Chondrocyte (in vitro differentiated cells): ENCODE measurements at regions not wholly inside any gene's neighbourhood (a gene's known extent, or its start where the extent isn't known, plus 50 kb on each side); places are given as distances from the start of the nearest gene placed in this dataset.
"Not testable (repeated sequence)": the region's sequence is repeated elsewhere in the genome, so short reads cannot be mapped to it uniquely, and the experiment has no call there.

Experiments used
- DNase-seq: peaks from one replicate; pipeline ENCODE4 v3.0.0; 2021; ENCODE audit warnings: mixed read lengths, low spot score
- H3K27ac Mint-ChIP-seq: one replicate; pipeline ENCODE4 v1.8.0; 2021; ENCODE audit warnings: mild to moderate bottlenecking, moderate library complexity, mixed read lengths; ENCODE audit not compliant: unreplicated experiment
- H3K27me3 Mint-ChIP-seq: 2 replicates; pipeline ENCODE4 v1.8.0; 2021; ENCODE audit warnings: low read depth, mixed read lengths
- H3K36me3 Mint-ChIP-seq: 2 replicates; pipeline ENCODE4 v1.8.0; 2021; ENCODE audit warnings: low read depth, mixed read lengths
- H3K4me1 Mint-ChIP-seq: 2 replicates; pipeline ENCODE4 v1.8.0; 2021; ENCODE audit warnings: low read depth, mild to moderate bottlenecking, mixed read lengths
- H3K4me3 Mint-ChIP-seq: one replicate; pipeline ENCODE4 v1.8.0; 2021; ENCODE audit warnings: mild to moderate bottlenecking, moderate library complexity, mixed read lengths; ENCODE audit not compliant: unreplicated experiment
- H3K9me3 Mint-ChIP-seq: 2 replicates; pipeline ENCODE4 v1.8.0; 2021; ENCODE audit warnings: low read depth, mixed read lengths
- TF ChIP-seq, protein P1 (sequence below): fragments of 200-600 bp; sonication (generic); IDR thresholded peaks from 2 replicates; pipeline ENCODE4 v1.5.0; 2021; ENCODE audit warnings: antibody characterized with exemption, mild to moderate bottlenecking, moderate library complexity

DNA sequence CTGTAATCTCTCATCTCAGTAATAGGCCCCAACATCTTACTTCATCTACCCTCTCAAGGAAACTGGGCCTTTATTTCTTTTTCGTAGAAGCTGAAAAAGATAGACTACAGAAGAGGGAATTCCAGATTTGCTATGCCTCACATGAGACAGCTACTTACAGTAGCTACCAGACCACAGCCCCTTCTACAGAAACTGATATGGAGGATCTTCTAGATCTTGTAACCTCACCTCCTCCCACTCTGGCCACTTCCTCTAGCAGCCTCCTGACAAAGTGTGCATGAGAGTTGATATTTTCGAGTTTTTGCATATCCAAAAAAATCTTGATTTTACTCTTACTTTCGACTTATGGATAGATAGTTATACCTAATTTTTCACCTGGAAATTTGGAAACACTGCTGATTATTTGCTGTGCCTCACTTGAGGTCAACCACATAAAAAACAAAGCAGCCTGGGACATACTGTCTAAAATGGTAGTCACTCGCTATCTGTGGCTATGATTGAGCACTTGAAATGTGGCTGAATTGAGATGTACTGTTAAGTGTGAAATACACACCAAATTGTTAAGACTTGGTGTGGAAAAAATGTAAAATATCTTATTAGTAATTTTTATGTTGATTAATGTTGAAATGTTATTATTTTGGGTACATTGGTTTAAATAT is 86.3 kb upstream of the NID2 start:
- no peak for DNase-seq
- H3K9me3 Mint-ChIP-seq, result peaks cover 11% of the 10 kb centered on the region
- no peaks in the 10 kb centered on the region for H3K4me1 Mint-ChIP-seq
- H3K27me3 Mint-ChIP-seq, result peaks cover 20% of the 10 kb centered on the region
- H3K27ac Mint-ChIP-seq, result no peak overlapping the region
- TF ChIP-seq, protein P1, sequence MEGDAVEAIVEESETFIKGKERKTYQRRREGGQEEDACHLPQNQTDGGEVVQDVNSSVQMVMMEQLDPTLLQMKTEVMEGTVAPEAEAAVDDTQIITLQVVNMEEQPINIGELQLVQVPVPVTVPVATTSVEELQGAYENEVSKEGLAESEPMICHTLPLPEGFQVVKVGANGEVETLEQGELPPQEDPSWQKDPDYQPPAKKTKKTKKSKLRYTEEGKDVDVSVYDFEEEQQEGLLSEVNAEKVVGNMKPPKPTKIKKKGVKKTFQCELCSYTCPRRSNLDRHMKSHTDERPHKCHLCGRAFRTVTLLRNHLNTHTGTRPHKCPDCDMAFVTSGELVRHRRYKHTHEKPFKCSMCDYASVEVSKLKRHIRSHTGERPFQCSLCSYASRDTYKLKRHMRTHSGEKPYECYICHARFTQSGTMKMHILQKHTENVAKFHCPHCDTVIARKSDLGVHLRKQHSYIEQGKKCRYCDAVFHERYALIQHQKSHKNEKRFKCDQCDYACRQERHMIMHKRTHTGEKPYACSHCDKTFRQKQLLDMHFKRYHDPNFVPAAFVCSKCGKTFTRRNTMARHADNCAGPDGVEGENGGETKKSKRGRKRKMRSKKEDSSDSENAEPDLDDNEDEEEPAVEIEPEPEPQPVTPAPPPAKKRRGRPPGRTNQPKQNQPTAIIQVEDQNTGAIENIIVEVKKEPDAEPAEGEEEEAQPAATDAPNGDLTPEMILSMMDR, result no peak
- no peak overlapping the region for H3K4me3 Mint-ChIP-seq
- H3K36me3 Mint-ChIP-seq, result peaks cover 2% of the 10 kb centered on the region

DNA sequence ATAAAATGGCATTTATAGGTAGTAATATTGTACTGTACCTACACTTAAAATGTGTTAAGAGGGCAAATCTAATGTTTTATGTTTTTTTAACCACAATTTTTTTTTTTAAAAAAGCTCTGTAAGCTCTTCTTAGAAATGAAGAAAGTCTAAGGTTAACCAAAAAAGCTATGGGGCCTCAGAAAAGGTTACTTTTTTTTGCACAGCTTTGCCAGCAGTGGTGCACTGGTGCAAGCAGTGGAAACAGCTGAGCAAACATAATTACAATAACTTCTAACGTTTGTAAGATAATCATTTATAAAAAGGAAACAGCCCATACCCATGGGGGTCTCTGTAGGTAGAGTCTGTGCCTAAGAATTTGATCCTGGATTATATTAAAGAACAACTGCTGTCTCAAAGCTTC is 85.1 kb upstream of the NID2 start:
- TF ChIP-seq, protein P1, result no peak
- Mint-ChIP-seq H3K9me3 (peaks cover 7% of the 10 kb centered on the region), H3K27ac (no peak overlapping the region), H3K4me1 (no peaks in the 10 kb centered on the region), H3K27me3 (peaks cover 26% of the 10 kb centered on the region), H3K36me3 (peaks cover 4% of the 10 kb centered on the region), H3K4me3 (no peak overlapping the region)
- DNase-seq, result no peak

- TF ChIP-seq, protein P1, result no peak
- Mint-ChIP-seq H3K4me1 (no peaks in the 10 kb centered on the region), H3K36me3 (peaks cover 5% of the 10 kb centered on the region), H3K27ac (no peak overlapping the region), H3K27me3 (peaks cover 36% of the 10 kb centered on the region), H3K4me3 (no peak overlapping the region), H3K9me3 (peaks cover 6% of the 10 kb centered on the region)
- DNase-seq, result no peak
Observed at GRCh38 chr14:52150162-52150561, 81.3 kb upstream of the NID2 start.

DNA sequence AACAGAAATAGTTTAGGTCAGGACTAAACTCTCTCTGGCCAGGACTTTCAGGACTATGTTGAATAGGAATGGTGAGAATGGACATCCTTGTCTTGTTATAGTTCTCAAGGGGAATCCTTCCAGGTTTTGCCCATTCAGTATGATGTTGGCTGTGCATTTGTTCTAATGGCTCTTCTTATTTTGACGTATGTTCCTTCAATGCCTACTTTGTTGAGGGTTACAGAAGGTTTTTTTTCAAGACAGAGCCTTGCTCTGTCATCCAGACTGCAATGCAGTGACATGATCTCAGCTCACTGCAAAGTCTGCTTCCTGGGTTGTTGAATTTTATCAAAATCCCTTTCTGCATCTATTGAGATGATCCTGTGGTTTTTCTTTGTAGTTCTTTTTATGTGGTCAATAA is 79.5 kb upstream of the NID2 start:
- Mint-ChIP-seq H3K27ac (no peak overlapping the region), H3K27me3 (peaks cover 37% of the 10 kb centered on the region), H3K9me3 (peaks cover 6% of the 10 kb centered on the region), H3K36me3 (peaks cover 5% of the 10 kb centered on the region), H3K4me1 (no peaks in the 10 kb centered on the region), H3K4me3 (no peak overlapping the region)
- no peak for DNase-seq
- TF ChIP-seq, protein P1, result no peak

GRCh38 chr14:52146504-52146903 is 77.6 kb upstream of the NID2 start:
- H3K27me3 Mint-ChIP-seq, result peaks cover 33% of the 10 kb centered on the region
- no peaks in the 10 kb centered on the region for H3K4me1 Mint-ChIP-seq
- TF ChIP-seq, protein P1, result peak; percentile 73
- no peak overlapping the region for H3K4me3 Mint-ChIP-seq
- peaks cover 3% of the 10 kb centered on the region for H3K36me3 Mint-ChIP-seq
- no peak for DNase-seq
- H3K9me3 Mint-ChIP-seq, result no peaks in the 10 kb centered on the region
- no peak overlapping the region for H3K27ac Mint-ChIP-seq

- not testable (repeated sequence) for H3K4me1 Mint-ChIP-seq
Observed at GRCh38 chr14:52144099-52144498, 75.2 kb upstream of the NID2 start.

More at GRCh38 chr14:52144099-52144498, 75.2 kb upstream of the NID2 start:
- not testable (repeated sequence) for H3K4me3 Mint-ChIP-seq, H3K36me3 Mint-ChIP-seq, DNase-seq, H3K9me3 Mint-ChIP-seq, H3K27ac Mint-ChIP-seq
- peaks cover 17% of the 10 kb centered on the region for H3K27me3 Mint-ChIP-seq
